GM12878 (cell line): ENCODE measurements at regions not wholly inside any gene's neighbourhood (a gene's known extent, or its start where the extent isn't known, plus 50 kb on each side); places are given as distances from the start of the nearest gene placed in this dataset.

Experiments used
- ATAC-seq: fragments of 200-7000 bp; cut with Tn5 transposase; 3 replicates; pipeline ENCODE4 v1.9.1; 2020; ENCODE audit warnings: mild to moderate bottlenecking, moderate library complexity
- BruUV-seq: library from RNA; stranded (reverse); fragments of 400-500 nt; replicated peaks from 2 replicates; lab custom pipeline; 2021; lab: Mats Ljungman, UMichigan
- CTCF ChIA-PET: fragments of 300-600 bp; sonication (Branson Sonifier 250); formaldehyde crosslinking; extraction: SDS; loops from one replicate; lab custom pipeline; 2021; ENCODE audit warnings: inconsistent platforms; lab: Yijun Ruan, JAX
- POLR2A ChIA-PET: fragments of 350-600 bp; formaldehyde crosslinking; extraction: SDS; loops from one replicate; lab custom pipeline; 2021; ENCODE audit warnings: inconsistent platforms; lab: Charles Lee
- RAD21 ChIA-PET: fragments of 300-600 bp; sonication (Branson Sonifier 250); formaldehyde crosslinking; loops from one replicate; lab custom pipeline; 2023; ENCODE audit warnings: antibody characterized with exemption; ENCODE audit not compliant: unreplicated experiment; lab: Charles Lee
- SMC1A ChIA-PET: fragments of 300-600 bp; sonication (Branson Sonifier 250); formaldehyde crosslinking; loops from one replicate; lab custom pipeline; 2023; ENCODE audit not compliant: unreplicated experiment, uncharacterized antibody; lab: Charles Lee
- DNase-seq: peaks from one replicate; pipeline ENCODE4 v3.0.0-alpha.2; 2011; ENCODE audit warnings: low read depth, low spot score
- FAIRE-seq: peaks from 3 replicates; lab custom pipeline; 2011; peaks lifted over from hg19 to GRCh38; lab: Jason Lieb, UNC
- H2AFZ ChIP-seq: 2 replicates; pipeline ENCODE4 v1.6.0; 2011; ENCODE audit warnings: low read depth, low read length, control low read depth; ENCODE audit not compliant: control insufficient read depth
- H3K27ac ChIP-seq: 2 replicates; pipeline ENCODE4 v1.5.1; 2011; ENCODE audit warnings: control low read depth; ENCODE audit not compliant: control insufficient read depth, insufficient read depth
- H3K27me3 ChIP-seq, 2 experiments: replicated peaks in 1 of 2; 2 replicates each; pipeline versions ENCODE4 v1.6.0 to v1.6.1; 2011; ENCODE audit warnings: low read length in 1 of 2; ENCODE audit not compliant: control insufficient read depth in 2 of 2, insufficient read depth in 2 of 2
- H3K36me3 ChIP-seq, 2 experiments: 2 replicates each; pipeline ENCODE4 v1.5.1; 2011; ENCODE audit warnings: low read length in 1 of 2; ENCODE audit not compliant: control insufficient read depth in 2 of 2, insufficient read depth in 2 of 2
- H3K4me1 ChIP-seq: 2 replicates; pipeline ENCODE4 v1.6.1; 2011; ENCODE audit warnings: mild to moderate bottlenecking, low read length, moderate library complexity, mixed read lengths; ENCODE audit not compliant: control insufficient read depth, insufficient read depth
- H3K4me2 ChIP-seq: 2 replicates; pipeline ENCODE4 v1.6.0; 2011; ENCODE audit warnings: control low read depth; ENCODE audit not compliant: control insufficient read depth, insufficient read depth
- H3K4me3 ChIP-seq: fragments of 200-600 bp; sonication (generic); 2 replicates; pipeline ENCODE4 v1.5.1; 2016
- H3K79me2 ChIP-seq: 2 replicates; pipeline ENCODE4 v1.6.0; 2011; ENCODE audit warnings: low read length; ENCODE audit not compliant: control insufficient read depth, insufficient read depth
- H3K9ac ChIP-seq: 2 replicates; pipeline ENCODE4 v1.8.0; 2011; ENCODE audit warnings: low read length, control low read depth, mixed read lengths; ENCODE audit not compliant: control insufficient read depth, insufficient read depth
- H3K9me3 ChIP-seq: replicated peaks from 3 replicates; pipeline ENCODE4 v1.5.1; 2011; ENCODE audit warnings: mild to moderate bottlenecking, low read length; ENCODE audit not compliant: control insufficient read depth, insufficient read depth
- H4K20me1 ChIP-seq: 2 replicates; pipeline ENCODE4 v1.6.0; 2011; ENCODE audit not compliant: control insufficient read depth, insufficient read depth
- GATAD2B ChIP-seq: fragments of 450-650 bp; conservative IDR thresholded peaks from 2 replicates; pipeline ENCODE4 v1.6.1; 2017; ENCODE audit warnings: low read depth, mild to moderate bottlenecking, moderate library complexity
- NR2C1 ChIP-seq: fragments of 450-650 bp; IDR thresholded peaks from 2 replicates; pipeline ENCODE4 v1.6.1; 2017; ENCODE audit warnings: antibody characterized with exemption, mild to moderate bottlenecking, moderate library complexity
- ZBTB33 ChIP-seq: fragments of 450-650 bp; IDR thresholded peaks from 2 replicates; pipeline ENCODE4 v1.6.1; 2017; ENCODE audit warnings: mild to moderate bottlenecking
- WGBS: methylation state at CpG from one replicate; pipeline ENCODE4 v1.1.6; 2016; ENCODE audit warnings: low lambda C conversion rate; ENCODE audit not compliant: insufficient replicate concordance, insufficient coverage; ENCODE audit errors: missing lambda C conversion rate; 5-methylcytosine and 5-hydroxymethylcytosine counted together
- in situ Hi-C: fragments of 300-500 bp; cut with MboI; formaldehyde crosslinking; loops from 9 replicates; pipeline ENCODE4 v1.14.3; 2018; ENCODE audit warnings: mixed read lengths
- intact Hi-C: fragments of 100-400 bp; cut with micrococcal nuclease; formaldehyde crosslinking; loops from one replicate; pipeline ENCODE4 v1.14.2; 2022; ENCODE audit not compliant: unreplicated experiment

GRCh38 chr2:16315908-16316307 is 349.7 kb downstream of the CYRIA start:
- ChIA-PET POLR2A (no interaction called here), SMC1A (no interaction called here), RAD21 (no interaction called here), CTCF (interaction anchor here (0.8 kb wide), 1 partner anchor 173 kb away, joined by 3 read pairs; no protein-coding TSS in a partner anchor)
- in situ Hi-C loops = no loop called here
- no peak overlapping the region for H3K27ac ChIP-seq
- no TSS peak for BruUV-seq
- no peaks in the 10 kb centered on the region for H3K4me1 ChIP-seq
- no peaks in the 10 kb centered on the region; a peak in 1 of 4 replicates for H3K27me3 ChIP-seq
- no peak overlapping the region for H3K9ac ChIP-seq
- no peak for FAIRE-seq
- no peaks in the 10 kb centered on the region for H3K36me3 ChIP-seq
- intact Hi-C loops = no loop called here
- no peaks in the 10 kb centered on the region for H3K79me2 ChIP-seq
- no peak for DNase-seq
- no peak for ATAC-seq
- H3K9me3 ChIP-seq = no peaks in the 10 kb centered on the region
- H4K20me1 ChIP-seq = no peaks in the 10 kb centered on the region; the same call in 1 of the 2 replicates
- no peak overlapping the region for H3K4me2 ChIP-seq
- no peak for TF ChIP-seq ZBTB33
- H3K4me3 ChIP-seq = no peak overlapping the region
- no peak overlapping the region for H2AFZ ChIP-seq
- 20% methylated on average over 8 of the region's 9 CpGs for WGBS

GRCh38 chr2:16315458-16315835 is 350.2 kb downstream of the CYRIA start:
- ChIA-PET CTCF (no interaction called here), SMC1A (no interaction called here), RAD21 (no interaction called here), POLR2A (no interaction called here)
- Histone ChIP-seq H3K27me3 (no peaks in the 10 kb centered on the region; a peak in 1 of 4 replicates), H3K79me2 (no peaks in the 10 kb centered on the region), H3K4me2 (no peak overlapping the region), H2AFZ (no peak overlapping the region), H3K9ac (no peak overlapping the region), H3K4me3 (no peak overlapping the region), H3K4me1 (no peaks in the 10 kb centered on the region), H3K36me3 (no peaks in the 10 kb centered on the region), H4K20me1 (no peaks in the 10 kb centered on the region; the same call in 1 of the 2 replicates), H3K9me3 (no peaks in the 10 kb centered on the region), H3K27ac (no peak overlapping the region)
- TF ChIP-seq GATAD2B (no peak), NR2C1 (no peak)
- intact Hi-C loops = no loop called here
- no TSS peak for BruUV-seq
- in situ Hi-C loops = no loop called here
- no peak for ATAC-seq
- 19% methylated on average over 5 of the region's 5 CpGs for WGBS
- no peak for FAIRE-seq
- DNase-seq = no peak
